GM12891 (cell line): ENCODE measurements at regions not wholly inside any gene's neighbourhood (a gene's known extent, or its start where the extent isn't known, plus 50 kb on each side); places are given as distances from the start of the nearest gene placed in this dataset.
"Not testable (repeated sequence)": the region's sequence is repeated elsewhere in the genome, so short reads cannot be mapped to it uniquely, and the experiment has no call there.

Experiments
- DNase-seq: peaks from one replicate; pipeline ENCODE4 v3.0.0; 2011; ENCODE audit warnings: low spot score; ENCODE audit not compliant: insufficient read length
- FAIRE-seq: peaks from 2 replicates; lab custom pipeline; 2011; peaks lifted over from hg19 to GRCh38; lab: Jason Lieb, UNC
- PAX5 ChIP-seq: IDR thresholded peaks from 2 replicates; pipeline ENCODE4 v1.6.1; 2011; ENCODE audit warnings: low read length, moderate library complexity, mild to moderate bottlenecking; ENCODE audit not compliant: insufficient read depth, severe bottlenecking
- POLR2A ChIP-seq: IDR thresholded peaks from 2 replicates; pipeline ENCODE4 v1.6.1; 2011; ENCODE audit warnings: low read depth, low read length, control low read depth
- POLR2AphosphoS5 ChIP-seq: IDR thresholded peaks from 2 replicates; pipeline ENCODE4 v1.6.1; 2011; ENCODE audit warnings: low read depth, low read length, control low read depth
- POU2F2 ChIP-seq: IDR thresholded peaks from 2 replicates; pipeline ENCODE4 v1.6.1; 2011; ENCODE audit warnings: low read depth, mild to moderate bottlenecking, control low read depth, low read length, moderate library complexity
- SPI1 ChIP-seq: IDR thresholded peaks from 2 replicates; pipeline ENCODE4 v1.6.1; 2011; ENCODE audit warnings: low read depth, low read length, control low read depth
- TAF1 ChIP-seq: IDR thresholded peaks from 2 replicates; pipeline ENCODE4 v1.6.1; 2011; ENCODE audit warnings: low read depth, low read length, control low read depth

GRCh38 chr17:34479371-34479770 is 100.0 kb upstream of the TMEM132E start:
- DNase-seq: no peak
- TF ChIP-seq PAX5 (no peak), POU2F2 (no peak), POLR2A (no peak), POLR2AphosphoS5 (no peak), SPI1 (no peak), TAF1 (no peak)
- no peak for FAIRE-seq

- TF ChIP-seq POLR2AphosphoS5: no peak
- no peak for TF ChIP-seq TAF1
- TF ChIP-seq SPI1: no peak
- TF ChIP-seq PAX5: no peak
- DNase-seq (no peak), FAIRE-seq (no peak)
Observed at GRCh38 chr17:34478244-34478643, 101.1 kb upstream of the TMEM132E start.

- DNase-seq: no peak
- FAIRE-seq: no peak
- TF ChIP-seq SPI1 (no peak), TAF1 (no peak), PAX5 (no peak), POLR2A (no peak), POU2F2 (no peak), POLR2AphosphoS5 (no peak)
Observed at GRCh38 chr17:34475296-34475695, 104.1 kb upstream of the TMEM132E start.

- FAIRE-seq (no peak), DNase-seq (no peak)
- TF ChIP-seq POU2F2: no peak
- TF ChIP-seq SPI1: no peak
- no peak for TF ChIP-seq TAF1
- no peak for TF ChIP-seq POLR2AphosphoS5
- no peak for TF ChIP-seq POLR2A
- TF ChIP-seq PAX5: no peak
Observed at GRCh38 chr17:34474706-34475105, 104.7 kb upstream of the TMEM132E start.

GRCh38 chr17:34472363-34472762 is 107.0 kb upstream of the TMEM132E start:
- FAIRE-seq: no peak
- no peak for DNase-seq
- TF ChIP-seq POLR2A (no peak), POLR2AphosphoS5 (no peak), SPI1 (no peak), PAX5 (no peak), TAF1 (no peak), POU2F2 (no peak)

- DNase-seq, FAIRE-seq: not testable (repeated sequence)
Observed at GRCh38 chr17:34471278-34471677, 108.1 kb upstream of the TMEM132E start.

GRCh38 chr17:34465789-34466188 is 102.8 kb upstream of the CCL1 start:
- TF ChIP-seq SPI1 (no peak), PAX5 (no peak), POLR2AphosphoS5 (no peak), POU2F2 (no peak), POLR2A (no peak), TAF1 (no peak)
- FAIRE-seq (no peak), DNase-seq (no peak)

GRCh38 chr17:34464812-34465211 is 101.8 kb upstream of the CCL1 start:
- TF ChIP-seq PAX5 (no peak), POU2F2 (no peak), POLR2AphosphoS5 (no peak), TAF1 (no peak), SPI1 (no peak), POLR2A (no peak)
- no peak for FAIRE-seq
- no peak for DNase-seq

GRCh38 chr17:34458266-34458665 is 95.2 kb upstream of the CCL1 start:
- FAIRE-seq (no peak), DNase-seq (no peak)
- no peak for TF ChIP-seq POLR2AphosphoS5
- TF ChIP-seq POU2F2: no peak
- TF ChIP-seq SPI1: no peak
- no peak for TF ChIP-seq POLR2A
- TF ChIP-seq TAF1: no peak
- TF ChIP-seq PAX5: no peak

GRCh38 chr17:34456121-34456520 is 93.1 kb upstream of the CCL1 start:
- no peak for TF ChIP-seq TAF1
- TF ChIP-seq POLR2AphosphoS5: no peak
- TF ChIP-seq POLR2A: no peak
- TF ChIP-seq PAX5: no peak
- no peak for FAIRE-seq
- DNase-seq: no peak

- no peak for DNase-seq
- no peak for FAIRE-seq
- no peak for TF ChIP-seq POLR2A
- no peak for TF ChIP-seq POLR2AphosphoS5
- TF ChIP-seq POU2F2: no peak
Observed at GRCh38 chr17:34452769-34453168, 89.7 kb upstream of the CCL1 start.

- no peak for TF ChIP-seq POLR2A
- TF ChIP-seq POLR2AphosphoS5: no peak
- no peak for TF ChIP-seq POU2F2
- no peak for TF ChIP-seq PAX5
- TF ChIP-seq SPI1: no peak
- no peak for TF ChIP-seq TAF1
- FAIRE-seq: no peak
Observed at GRCh38 chr17:34451313-34451712, 88.3 kb upstream of the CCL1 start.

GRCh38 chr17:34447406-34447805 is 84.4 kb upstream of the CCL1 start:
- TF ChIP-seq SPI1 (no peak), POU2F2 (no peak), POLR2AphosphoS5 (no peak), TAF1 (no peak), POLR2A (no peak)
- DNase-seq (no peak), FAIRE-seq (no peak)

More at GRCh38 chr17:34451313-34451712, 88.3 kb upstream of the CCL1 start:
- no peak for DNase-seq
